Effector memory CD8-positive, alpha-beta T cell (primary cell): ENCODE measurements at regions not wholly inside any gene's neighbourhood (a gene's known extent, or its start where the extent isn't known, plus 50 kb on each side); places are given as distances from the start of the nearest gene placed in this dataset.

Source experiments
- ATAC-seq: fragments of 150-1000 bp; cut with Tn5 transposase; replicated peaks from 2 replicates; pipeline ENCODE4 v1.10.0; 2021; ENCODE audit warnings: mild to moderate bottlenecking, moderate library complexity
- DNase-seq, 3 experiments: peaks; one replicate each; pipeline ENCODE4 v3.0.0; 2021
- H3K27ac Mint-ChIP-seq, 2 donors: one replicate each; pipeline ENCODE4 v1.8.0; 2022; ENCODE audit warnings: mild to moderate bottlenecking in 2 of 2, mixed read lengths in 2 of 2, moderate library complexity in 2 of 2
- H3K27me3 Mint-ChIP-seq, 2 donors: one replicate each; pipeline ENCODE4 v1.8.0; 2022; ENCODE audit warnings: mixed read lengths in 2 of 2
- H3K36me3 Mint-ChIP-seq: one replicate; pipeline ENCODE4 v1.8.0; 2022; ENCODE audit warnings: mild to moderate bottlenecking, moderate library complexity, mixed read lengths; ENCODE audit not compliant: insufficient read depth
- H3K4me1 Mint-ChIP-seq, 2 donors: one replicate each; pipeline ENCODE4 v1.8.0; 2022; ENCODE audit warnings: low read depth in 2 of 2, mixed read lengths in 2 of 2
- H3K4me3 Mint-ChIP-seq, 2 donors: one replicate each; pipeline ENCODE4 v1.8.0; 2022; ENCODE audit warnings: mild to moderate bottlenecking in 2 of 2, mixed read lengths in 2 of 2, moderate library complexity in 2 of 2
- H3K9me3 Mint-ChIP-seq, 2 donors: one replicate each; pipeline ENCODE4 v1.8.0; 2022; ENCODE audit warnings: mixed read lengths in 2 of 2

DNA sequence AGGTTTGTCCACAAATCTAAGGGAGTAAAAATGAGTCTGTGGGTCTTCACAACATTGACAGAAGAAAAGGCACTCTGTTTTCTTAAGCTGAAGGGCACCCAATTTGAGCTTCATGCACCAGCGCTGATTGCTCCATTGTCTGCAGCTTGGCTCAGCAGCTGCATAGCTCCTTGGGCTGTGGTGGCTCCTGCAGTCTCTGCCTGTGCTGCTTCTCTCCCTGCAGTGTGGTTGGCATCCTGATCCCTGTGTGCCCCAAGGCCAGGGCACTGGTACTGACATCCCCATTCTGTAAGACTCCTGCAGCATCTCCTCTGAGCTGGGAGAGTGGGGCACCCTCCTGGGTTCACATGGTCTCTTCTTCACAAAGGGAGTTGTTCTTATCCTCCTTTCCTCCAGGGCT, 83.2 kb upstream of the B3GAT2 start:
- Mint-ChIP-seq H3K4me3 (no peak overlapping the region), H3K4me1 (no peaks in the 10 kb centered on the region), H3K27me3 (peaks cover 19 to 35% of the 10 kb centered on the region in 2 donors), H3K27ac (no peak overlapping the region), H3K9me3 (no peaks in the 10 kb centered on the region), H3K36me3 (no peaks in the 10 kb centered on the region)
- DNase-seq (no peak), ATAC-seq (no peak)

DNA sequence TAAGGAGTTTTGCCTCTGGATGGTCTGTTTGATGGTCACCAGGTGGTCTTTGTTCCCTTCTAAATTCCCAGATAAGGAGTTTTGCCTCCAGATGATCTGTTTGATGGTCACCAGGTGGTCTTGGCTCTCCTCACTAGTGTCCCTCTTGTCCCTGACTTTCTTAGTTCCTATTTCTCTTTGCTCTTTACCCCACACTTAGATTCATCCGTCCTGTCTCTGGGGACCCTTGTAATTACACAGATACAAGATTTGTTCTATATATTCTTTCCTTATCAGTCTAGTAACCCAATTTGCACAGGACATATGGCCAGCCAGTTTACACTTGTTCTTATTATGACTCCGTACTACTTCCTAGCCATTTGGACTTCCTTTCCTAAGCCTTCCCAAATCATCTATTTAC, 84.0 kb upstream of the B3GAT2 start:
- Mint-ChIP-seq H3K4me3 (no peak overlapping the region), H3K27me3 (peaks cover 15 to 29% of the 10 kb centered on the region in 2 donors), H3K4me1 (no peaks in the 10 kb centered on the region), H3K9me3 (no peaks in the 10 kb centered on the region), H3K36me3 (no peaks in the 10 kb centered on the region), H3K27ac (no peak overlapping the region)
- no peak for ATAC-seq
- no peak for DNase-seq

DNA sequence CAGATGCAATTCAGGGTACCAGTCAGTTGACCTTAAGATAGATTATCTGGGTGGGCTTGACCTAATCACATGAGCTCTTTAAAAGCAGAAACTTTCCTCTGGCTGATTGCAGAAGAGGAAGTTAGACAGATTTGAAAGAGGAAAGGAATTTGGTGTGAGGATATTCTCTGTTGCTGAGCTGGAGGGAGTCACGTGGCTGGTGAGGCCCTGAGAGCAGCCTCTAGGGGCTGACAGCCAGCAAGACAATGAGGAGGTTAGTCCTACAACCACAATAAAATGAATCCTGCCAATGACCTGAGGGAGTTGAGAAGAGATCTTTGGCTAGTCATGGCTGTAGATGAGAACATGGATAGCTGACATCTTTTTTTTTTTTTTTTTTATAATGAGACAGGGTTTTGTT, 87.0 kb upstream of the B3GAT2 start:
- Mint-ChIP-seq H3K36me3 (no peaks in the 10 kb centered on the region), H3K4me1 (no peaks in the 10 kb centered on the region), H3K4me3 (no peak overlapping the region), H3K27me3 (peaks cover 15 to 17% of the 10 kb centered on the region in 2 donors), H3K27ac (no peak overlapping the region), H3K9me3 (no peaks in the 10 kb centered on the region)
- ATAC-seq (no peak), DNase-seq (no peak)

DNA sequence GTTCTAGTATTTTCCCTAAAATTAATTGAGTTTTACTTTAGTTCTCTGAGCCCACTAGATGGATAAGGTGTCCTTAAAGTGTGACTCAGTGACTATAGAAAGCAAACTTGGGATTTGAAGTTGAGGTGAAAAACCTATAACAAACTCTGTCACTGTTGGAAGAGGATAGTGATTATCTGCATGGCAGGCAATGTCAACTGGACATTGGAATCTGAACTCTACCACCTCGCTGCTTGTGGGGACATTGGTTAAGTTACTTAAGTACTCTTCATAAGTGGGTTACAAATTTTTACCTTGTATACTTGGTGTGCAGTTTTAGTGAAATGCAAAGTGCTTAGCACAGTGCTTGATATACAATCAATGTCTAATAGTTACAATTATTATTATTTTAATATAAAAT, 87.9 kb upstream of the B3GAT2 start:
- Mint-ChIP-seq H3K9me3 (no peaks in the 10 kb centered on the region), H3K36me3 (no peaks in the 10 kb centered on the region), H3K27ac (no peak overlapping the region), H3K4me3 (no peak overlapping the region), H3K27me3 (peaks cover 15 to 17% of the 10 kb centered on the region in 2 donors), H3K4me1 (no peaks in the 10 kb centered on the region)
- ATAC-seq (no peak), DNase-seq (no peak)

DNA sequence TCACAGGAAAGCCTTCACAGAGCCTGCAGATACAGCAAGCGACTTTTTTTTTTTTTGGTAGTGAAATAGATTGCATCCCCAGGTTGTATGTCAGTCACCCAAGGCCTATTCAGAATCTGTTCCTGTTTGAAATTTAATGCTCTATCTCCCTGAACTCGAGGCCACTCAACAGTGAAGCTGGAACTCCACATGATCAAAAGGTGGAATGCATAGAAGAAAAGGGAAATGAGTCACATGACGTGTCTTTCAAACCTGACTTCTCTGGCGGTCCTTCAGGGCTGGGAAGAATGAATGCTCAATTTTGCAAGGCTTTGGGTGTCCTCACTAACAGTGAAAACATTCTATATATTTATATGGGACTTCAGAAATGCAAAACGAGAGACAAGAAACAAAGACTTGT, 88.4 kb upstream of the B3GAT2 start:
- no peaks in the 10 kb centered on the region for H3K9me3 Mint-ChIP-seq
- H3K4me1 Mint-ChIP-seq = no peaks in the 10 kb centered on the region
- no peak overlapping the region for H3K4me3 Mint-ChIP-seq
- peaks cover 15 to 17% of the 10 kb centered on the region in 2 donors for H3K27me3 Mint-ChIP-seq
- ATAC-seq (no peak), DNase-seq (no peak)
- H3K36me3 Mint-ChIP-seq = no peaks in the 10 kb centered on the region
- no peak overlapping the region for H3K27ac Mint-ChIP-seq

DNA sequence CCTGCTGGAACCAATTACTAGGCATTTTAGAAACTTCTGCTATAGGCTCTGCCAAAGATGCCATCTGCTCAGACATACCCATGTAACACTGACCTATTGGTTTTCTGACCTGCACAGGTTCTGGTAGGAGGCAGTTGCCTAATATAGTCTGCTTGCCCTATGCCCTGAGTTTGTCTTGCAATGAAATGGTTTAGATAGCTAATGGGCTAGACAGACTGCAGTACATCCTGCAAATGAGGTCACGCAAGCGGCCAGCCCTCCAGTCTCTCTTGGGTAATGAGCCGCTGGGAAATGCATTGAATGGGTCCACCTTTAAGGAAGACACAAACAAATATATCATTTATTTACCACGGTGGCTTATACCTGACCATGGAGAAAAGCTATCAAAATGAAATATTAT, 90.6 kb upstream of the B3GAT2 start:
- H3K27ac Mint-ChIP-seq = no peak overlapping the region
- peaks cover 17 to 26% of the 10 kb centered on the region in 2 donors for H3K27me3 Mint-ChIP-seq
- H3K4me1 Mint-ChIP-seq = no peaks in the 10 kb centered on the region
- peaks cover 3% of the 10 kb centered on the region for H3K36me3 Mint-ChIP-seq
- no peaks in the 10 kb centered on the region for H3K9me3 Mint-ChIP-seq
- DNase-seq (no peak), ATAC-seq (no peak)
- no peak overlapping the region for H3K4me3 Mint-ChIP-seq

DNA sequence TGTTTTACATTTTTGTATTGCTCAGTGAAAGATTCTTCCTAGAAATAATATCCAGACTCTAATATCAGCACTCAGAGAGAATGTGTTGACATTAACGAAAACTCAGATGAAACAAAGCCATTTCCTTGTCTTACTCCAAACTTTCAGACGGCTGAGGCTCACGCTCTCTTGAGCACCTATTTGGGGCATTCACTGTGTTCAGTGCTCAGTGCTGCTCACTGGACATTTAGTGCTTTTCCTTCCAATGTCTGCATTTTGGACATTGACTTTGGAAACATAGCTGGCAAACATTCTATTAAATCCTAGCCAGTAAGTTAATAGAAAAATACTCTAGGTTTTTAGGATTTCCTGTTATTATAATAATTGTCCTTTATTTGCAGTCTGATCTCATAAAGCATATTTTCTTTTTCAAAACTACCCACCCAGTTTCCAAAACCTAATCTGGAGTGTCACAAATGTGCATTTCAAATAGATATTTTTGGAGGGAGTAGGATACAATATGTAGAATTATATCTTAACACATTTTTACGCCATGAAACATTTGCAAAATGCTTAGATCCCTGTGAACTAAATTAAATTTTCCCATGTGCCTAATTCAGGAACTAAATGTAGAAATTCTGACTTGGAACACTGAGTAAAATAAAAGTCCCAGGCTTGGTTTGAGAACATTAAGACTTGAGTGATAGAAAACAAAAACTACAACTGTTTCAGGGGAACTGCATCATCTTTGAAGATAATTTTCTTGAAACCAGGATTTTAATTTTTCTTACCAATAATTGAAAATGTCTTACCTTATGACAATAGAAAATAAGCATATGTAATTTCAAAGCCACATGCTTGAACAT, 91.7 kb upstream of the B3GAT2 start:
- Mint-ChIP-seq H3K36me3 (peaks cover 3% of the 10 kb centered on the region), H3K4me1 (no peaks in the 10 kb centered on the region), H3K27me3 (peaks cover 17 to 26% of the 10 kb centered on the region in 2 donors), H3K4me3 (no peak overlapping the region), H3K27ac (no peak overlapping the region), H3K9me3 (no peaks in the 10 kb centered on the region)
- ATAC-seq (no peak), DNase-seq (no peak)

DNA sequence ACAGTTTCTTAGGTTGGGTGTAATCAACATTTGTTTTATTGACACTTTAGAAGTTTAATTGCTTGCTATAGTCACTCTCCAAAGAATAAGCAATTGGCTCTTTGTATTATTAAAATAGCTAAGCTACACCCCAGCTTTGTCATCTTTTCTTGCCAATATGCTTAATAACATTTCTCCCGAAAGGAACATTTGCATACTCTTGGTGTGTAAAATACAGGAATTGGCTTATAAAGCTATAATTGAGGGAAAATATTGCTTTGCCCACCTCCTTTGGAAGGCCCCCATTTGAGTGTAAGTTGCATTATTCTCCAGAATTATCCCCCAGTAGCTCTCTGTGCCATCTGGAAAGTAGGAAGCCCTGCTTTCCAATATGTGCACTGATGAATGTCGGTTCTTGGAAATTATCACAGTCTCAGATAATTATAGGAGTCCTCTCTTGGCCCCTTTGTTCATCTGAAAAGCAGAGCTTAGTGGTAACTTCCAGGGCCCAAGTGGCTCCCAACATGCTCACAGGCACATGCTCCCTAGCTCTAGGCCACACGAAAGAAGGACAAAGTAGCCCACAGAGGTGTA, 92.4 kb upstream of the B3GAT2 start:
- peaks cover 3% of the 10 kb centered on the region for H3K36me3 Mint-ChIP-seq
- ATAC-seq (no peak), DNase-seq (no peak)
- H3K27me3 Mint-ChIP-seq = peaks cover 17 to 19% of the 10 kb centered on the region in 2 donors
- H3K4me1 Mint-ChIP-seq = no peaks in the 10 kb centered on the region
- H3K4me3 Mint-ChIP-seq = no peak overlapping the region
- H3K9me3 Mint-ChIP-seq = no peaks in the 10 kb centered on the region
- H3K27ac Mint-ChIP-seq = no peak overlapping the region

DNA sequence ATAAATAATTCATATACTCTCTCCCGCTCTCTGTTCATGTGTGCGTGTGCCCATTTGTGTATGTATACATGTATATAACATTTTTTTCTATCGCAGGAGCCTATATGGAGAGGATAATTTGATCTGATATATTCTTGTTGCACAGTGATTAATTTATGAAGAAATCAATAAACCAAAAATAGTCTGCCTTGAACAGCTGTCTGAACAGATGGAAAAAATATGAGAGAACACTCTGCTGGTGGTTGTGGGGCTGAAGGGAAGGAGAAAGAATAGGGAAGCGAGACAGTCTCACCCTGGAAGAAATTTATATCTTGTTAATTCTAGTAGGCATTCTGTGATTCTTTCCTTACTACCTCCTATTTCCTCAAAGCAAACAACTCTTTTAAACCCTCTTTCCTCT, 96.6 kb upstream of the B3GAT2 start:
- ATAC-seq (no peak), DNase-seq (no peak)
- H3K27ac Mint-ChIP-seq = no peak overlapping the region
- no peaks in the 10 kb centered on the region for H3K9me3 Mint-ChIP-seq
- H3K27me3 Mint-ChIP-seq = peaks cover 7 to 18% of the 10 kb centered on the region in 2 donors
- H3K4me3 Mint-ChIP-seq = no peak overlapping the region
- peaks cover 3% of the 10 kb centered on the region for H3K36me3 Mint-ChIP-seq
- H3K4me1 Mint-ChIP-seq = no peaks in the 10 kb centered on the region

DNA sequence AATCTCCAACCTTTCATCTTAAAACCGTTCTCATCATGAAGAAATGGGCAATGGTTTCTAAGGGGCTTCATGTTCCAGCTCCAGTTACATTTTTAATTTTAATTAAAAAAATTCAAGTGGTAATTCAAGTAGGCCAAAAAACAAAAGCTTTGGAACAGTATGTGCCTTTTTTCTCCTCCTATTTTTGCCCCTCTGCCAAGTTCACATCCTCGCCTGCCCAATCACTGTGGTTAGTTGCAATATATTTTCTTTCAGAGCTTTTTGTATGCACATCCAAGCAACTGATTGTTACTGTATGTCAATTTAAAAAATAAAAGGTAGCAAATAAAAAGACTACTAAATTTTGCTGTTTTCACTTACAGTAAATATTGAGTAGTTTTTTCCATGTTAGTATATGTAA, 99.8 kb upstream of the B3GAT2 start:
- Mint-ChIP-seq H3K27ac (no peak overlapping the region), H3K27me3 (peaks cover 0 to 8% of the 10 kb centered on the region in 2 donors), H3K36me3 (no peaks in the 10 kb centered on the region), H3K4me3 (no peak overlapping the region), H3K9me3 (no peaks in the 10 kb centered on the region), H3K4me1 (no peaks in the 10 kb centered on the region)
- DNase-seq (no peak), ATAC-seq (no peak)

DNA sequence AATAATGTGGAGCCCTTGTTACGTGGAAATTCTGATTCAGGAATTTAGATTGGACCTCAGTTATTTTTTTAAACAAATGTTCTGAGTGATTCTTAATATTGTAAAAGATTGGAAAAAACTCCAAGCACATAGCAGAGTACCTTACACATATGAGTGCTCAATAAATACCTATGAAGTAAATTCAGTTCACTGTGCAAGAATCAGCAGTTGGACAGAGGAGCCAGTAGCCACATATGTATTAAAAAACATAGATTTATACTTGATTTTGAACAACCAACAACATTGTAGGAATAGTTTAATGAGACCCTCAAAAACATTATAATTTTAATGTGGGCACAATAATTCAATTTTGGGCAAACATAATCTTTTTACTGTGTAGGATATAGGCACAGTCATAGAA, 109.3 kb upstream of the B3GAT2 start:
- Mint-ChIP-seq H3K9me3 (no peaks in the 10 kb centered on the region), H3K4me1 (no peaks in the 10 kb centered on the region), H3K27ac (no peak overlapping the region), H3K4me3 (no peak overlapping the region), H3K36me3 (no peaks in the 10 kb centered on the region), H3K27me3 (peaks cover 10 to 12% of the 10 kb centered on the region in 2 donors)
- DNase-seq (no peak), ATAC-seq (no peak)

DNA sequence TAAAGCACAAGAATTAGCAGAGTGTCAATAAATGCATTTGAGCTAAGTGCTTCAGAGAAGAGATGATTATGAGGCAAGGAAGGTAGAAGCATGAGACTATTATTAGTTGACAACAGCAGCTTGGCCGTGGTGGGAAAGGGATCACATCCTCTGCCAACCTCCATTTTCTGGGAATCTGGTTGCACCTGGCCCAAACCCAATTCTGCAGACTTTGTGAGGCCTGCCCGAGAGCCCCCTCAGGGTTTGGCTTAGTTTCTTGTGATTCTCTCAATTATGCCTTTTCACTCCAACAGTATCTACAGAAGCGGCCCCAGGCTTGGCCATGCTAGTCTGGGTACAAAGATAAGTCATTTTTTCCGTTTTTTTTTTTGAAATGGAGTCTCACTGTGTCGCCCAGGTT, 111.0 kb upstream of the B3GAT2 start:
- DNase-seq = no peak
- no peak overlapping the region for H3K27ac Mint-ChIP-seq
- H3K27me3 Mint-ChIP-seq = peaks cover under 1 to 12% of the 10 kb centered on the region in 2 donors
- H3K36me3 Mint-ChIP-seq = no peaks in the 10 kb centered on the region
- no peaks in the 10 kb centered on the region for H3K4me1 Mint-ChIP-seq
- H3K9me3 Mint-ChIP-seq = no peaks in the 10 kb centered on the region
- H3K4me3 Mint-ChIP-seq = no peak overlapping the region
- ATAC-seq = no peak

DNA sequence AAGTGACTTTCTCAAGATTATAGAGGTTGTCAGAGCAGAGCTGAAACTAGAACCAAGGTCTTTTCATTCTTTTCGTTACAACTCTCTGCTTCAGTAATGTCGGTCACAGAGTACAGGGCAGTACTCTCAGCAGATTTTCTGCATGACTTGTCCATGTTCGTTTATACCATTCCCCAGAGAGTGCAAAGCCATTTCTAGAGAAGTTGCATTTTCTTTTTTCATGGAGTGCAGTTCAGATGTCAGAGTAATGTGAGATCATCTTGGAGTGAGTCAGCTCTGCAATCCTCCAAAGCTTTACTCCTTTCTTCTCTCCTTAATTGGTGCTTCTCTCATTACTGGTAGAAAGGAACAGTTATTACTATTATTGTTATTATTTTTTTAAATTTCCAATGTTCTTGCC, 115.6 kb upstream of the B3GAT2 start:
- H3K27ac Mint-ChIP-seq = no peak overlapping the region
- H3K4me1 Mint-ChIP-seq = no peaks in the 10 kb centered on the region
- H3K27me3 Mint-ChIP-seq = peaks cover 6 to 13% of the 10 kb centered on the region in 2 donors

DNA sequence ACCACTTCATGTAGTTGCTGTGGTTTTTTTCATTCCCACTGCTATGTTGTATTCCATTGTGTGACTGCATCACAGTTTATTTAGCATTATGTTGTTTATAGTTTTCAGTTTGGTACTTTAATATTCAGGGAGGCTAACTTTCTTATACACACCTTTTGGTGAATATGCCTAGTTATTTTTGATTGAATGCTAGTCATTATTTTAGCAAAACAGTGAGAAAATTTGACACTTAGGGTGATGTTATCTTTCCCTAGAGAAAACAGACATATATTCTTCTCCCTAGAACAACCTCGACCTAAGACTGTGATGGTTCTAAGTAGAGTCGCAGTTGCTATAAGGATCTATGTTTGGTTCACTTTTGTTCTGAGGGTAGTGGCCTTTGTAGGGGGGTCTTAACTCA, 120.8 kb upstream of the B3GAT2 start:
- no peak overlapping the region for H3K4me3 Mint-ChIP-seq
- H3K4me1 Mint-ChIP-seq = no peaks in the 10 kb centered on the region
- no peak overlapping the region for H3K27ac Mint-ChIP-seq
- peaks cover 6 to 13% of the 10 kb centered on the region in 2 donors for H3K27me3 Mint-ChIP-seq
- no peaks in the 10 kb centered on the region for H3K36me3 Mint-ChIP-seq
- ATAC-seq (no peak), DNase-seq (no peak)
- H3K9me3 Mint-ChIP-seq = peaks cover 7 to 8% of the 10 kb centered on the region in 2 donors

More for the DNA sequence above, 115.6 kb upstream of the B3GAT2 start:
- DNase-seq (no peak), ATAC-seq (no peak)
- Mint-ChIP-seq H3K4me3 (no peak overlapping the region), H3K36me3 (no peaks in the 10 kb centered on the region), H3K9me3 (peaks cover 0 to 2% of the 10 kb centered on the region in 2 donors)
